Mesenchymal stem cell (in vitro differentiated cells and primary cell): ENCODE measurements at regions not wholly inside any gene's neighbourhood (a gene's known extent, or its start where the extent isn't known, plus 50 kb on each side); places are given as distances from the start of the nearest gene placed in this dataset.

Experiments
- DNase-seq: peaks from one replicate; pipeline ENCODE4 v3.0.0-alpha.2; 2013
- H2AFZ ChIP-seq: one replicate; pipeline ENCODE4 v1.6.1; 2013; ENCODE audit warnings: low read depth, mild to moderate bottlenecking, control low read depth, inconsistent platforms, low read length, moderate library complexity
- H2AK5ac ChIP-seq: 2 replicates; pipeline ENCODE4 v1.6.1; 2013; ENCODE audit warnings: low read length, moderate library complexity, mild to moderate bottlenecking, inconsistent platforms; ENCODE audit not compliant: severe bottlenecking
- H2BK120ac ChIP-seq: one replicate; pipeline ENCODE4 v1.6.1; 2013; ENCODE audit warnings: low read depth, mild to moderate bottlenecking, inconsistent platforms, low read length, moderate library complexity
- H2BK12ac ChIP-seq, 2 experiments: one replicate each; pipeline ENCODE4 v1.6.1; 2013; ENCODE audit warnings: inconsistent platforms in 2 of 2, low read length in 2 of 2, mild to moderate bottlenecking in 2 of 2, moderate library complexity in 2 of 2, control low read depth in 1 of 2
- H2BK15ac ChIP-seq: one replicate; pipeline ENCODE4 v1.6.1; 2013; ENCODE audit warnings: mild to moderate bottlenecking, low read depth, inconsistent platforms; ENCODE audit not compliant: poor library complexity, severe bottlenecking
- H2BK5ac ChIP-seq: 2 replicates; pipeline ENCODE4 v1.6.1; 2013; ENCODE audit warnings: low read depth, mild to moderate bottlenecking, low read length, control low read depth, inconsistent platforms; ENCODE audit not compliant: poor library complexity, severe bottlenecking
- H3K14ac ChIP-seq, 2 experiments: one replicate each; pipeline ENCODE4 v1.6.1; 2013; ENCODE audit warnings: inconsistent platforms in 2 of 2, low read length in 2 of 2, control low read depth in 1 of 2, mild to moderate bottlenecking in 1 of 2, moderate library complexity in 1 of 2
- H3K18ac ChIP-seq, 2 experiments: one replicate each; pipeline ENCODE4 v1.6.1; 2013; ENCODE audit warnings: inconsistent platforms in 2 of 2, low read length in 2 of 2, control low read depth in 1 of 2, low read depth in 1 of 2, mild to moderate bottlenecking in 1 of 2
- H3K23ac ChIP-seq, 2 experiments: one replicate each; pipeline ENCODE4 v1.6.1; 2013; ENCODE audit warnings: inconsistent platforms in 2 of 2, low read length in 2 of 2, mild to moderate bottlenecking in 2 of 2, moderate library complexity in 2 of 2, control low read depth in 1 of 2
- H3K27ac ChIP-seq: 2 replicates; pipeline ENCODE4 v1.5.1; 2013; ENCODE audit warnings: mild to moderate bottlenecking, moderate library complexity, low read length, control low read depth, inconsistent platforms; ENCODE audit not compliant: poor library complexity, severe bottlenecking
- H3K27me3 ChIP-seq, 2 experiments: 2 replicates each; pipeline versions ENCODE4 v1.6.1 to v1.7.0; 2013; ENCODE audit warnings: low read length in 2 of 2, mild to moderate bottlenecking in 2 of 2, moderate library complexity in 2 of 2, control low read depth in 1 of 2, inconsistent platforms in 1 of 2; ENCODE audit not compliant: control insufficient read depth in 1 of 2, insufficient read depth in 1 of 2
- H3K36me3 ChIP-seq, 2 experiments: 2 replicates each; pipeline versions ENCODE4 v1.6.1 to v1.7.0; 2013; ENCODE audit warnings: low read length in 2 of 2, control low read depth in 1 of 2, inconsistent platforms in 1 of 2, low read depth in 1 of 2, mild to moderate bottlenecking in 1 of 2; ENCODE audit not compliant: insufficient read depth in 2 of 2, control insufficient read depth in 1 of 2
- H3K4ac ChIP-seq, 2 experiments: one replicate each; pipeline ENCODE4 v1.6.1; 2013; ENCODE audit warnings: inconsistent platforms in 2 of 2, low read length in 2 of 2, mild to moderate bottlenecking in 2 of 2, moderate library complexity in 2 of 2, control low read depth in 1 of 2, low read depth in 1 of 2
- H3K4me1 ChIP-seq: 2 replicates; pipeline ENCODE4 v1.6.1; 2013; ENCODE audit warnings: low read depth, low read length, control low read depth; ENCODE audit not compliant: control insufficient read depth, insufficient read depth
- H3K4me2 ChIP-seq: 2 replicates; pipeline ENCODE4 v1.6.1; 2013; ENCODE audit warnings: low read length, mild to moderate bottlenecking, inconsistent platforms; ENCODE audit not compliant: poor library complexity, severe bottlenecking
- H3K4me3 ChIP-seq, 2 experiments: 2 replicates each; pipeline versions ENCODE4 v1.5.1 to v1.7.0; 2013; ENCODE audit warnings: low read length in 2 of 2, mild to moderate bottlenecking in 2 of 2, control low read depth in 1 of 2, low read depth in 1 of 2; ENCODE audit not compliant: insufficient read depth in 1 of 2
- H3K79me1 ChIP-seq: replicated peaks from 2 replicates; pipeline ENCODE4 v1.6.1; 2013; ENCODE audit warnings: mild to moderate bottlenecking, control low read depth, low read length, inconsistent platforms; ENCODE audit not compliant: poor library complexity, severe bottlenecking
- H3K9ac ChIP-seq: 2 replicates; pipeline ENCODE4 v1.7.0; 2013; ENCODE audit warnings: mild to moderate bottlenecking, low read length, moderate library complexity
- H3K9me3 ChIP-seq: 2 replicates; pipeline ENCODE4 v1.7.0; 2013; ENCODE audit warnings: mild to moderate bottlenecking, low read length; ENCODE audit not compliant: control insufficient read depth
- H4K8ac ChIP-seq: one replicate; pipeline ENCODE4 v1.6.1; 2013; ENCODE audit warnings: inconsistent platforms, mild to moderate bottlenecking, low read length, moderate library complexity
- H4K91ac ChIP-seq: one replicate; pipeline ENCODE4 v1.6.1; 2013; ENCODE audit warnings: mild to moderate bottlenecking, low read length, inconsistent platforms
- WGBS: methylation state at CpG from one replicate; pipeline ENCODE4 v1.1.7; 2013; ENCODE audit warnings: mixed read lengths; 5-methylcytosine and 5-hydroxymethylcytosine counted together

GRCh38 chr15:23881291-23881690 is 194.2 kb upstream of the NDN start:
- Histone ChIP-seq H3K18ac (no peak overlapping the region), H3K23ac (no peak overlapping the region), H3K27ac (no peak overlapping the region), H2AK5ac (no peak overlapping the region), H4K91ac (no peak overlapping the region), H3K4ac (no peak overlapping the region), H3K36me3 (no peaks in the 10 kb centered on the region), H2BK5ac (no peak overlapping the region), H3K27me3 (no peaks in the 10 kb centered on the region), H2BK15ac (no peak overlapping the region), H3K79me1 (no peaks in the 10 kb centered on the region), H3K9me3 (no peaks in the 10 kb centered on the region), H3K14ac (no peak overlapping the region), H2AFZ (no peak overlapping the region), H3K9ac (no peak overlapping the region), H3K4me3 (no peak overlapping the region), H2BK120ac (no peak overlapping the region), H3K4me1 (no peaks in the 10 kb centered on the region), H4K8ac (no peak overlapping the region), H2BK12ac (no peak overlapping the region), H3K4me2 (no peak overlapping the region)
- WGBS = 83% methylated on average over 7 of the region's 9 CpGs
- DNase-seq = no peak

- Histone ChIP-seq H3K18ac (no peak overlapping the region), H3K4me3 (no peak overlapping the region), H2BK12ac (no peak overlapping the region), H2AK5ac (no peak overlapping the region), H3K4me1 (no peaks in the 10 kb centered on the region), H3K9ac (no peak overlapping the region), H4K8ac (no peak overlapping the region), H2AFZ (no peak overlapping the region), H4K91ac (no peak overlapping the region), H3K9me3 (no peaks in the 10 kb centered on the region), H2BK15ac (no peak overlapping the region), H3K27me3 (no peaks in the 10 kb centered on the region), H2BK5ac (no peak overlapping the region), H3K4ac (no peak overlapping the region), H3K4me2 (no peak overlapping the region), H3K14ac (no peak overlapping the region), H3K27ac (no peak overlapping the region), H2BK120ac (no peak overlapping the region), H3K23ac (no peak overlapping the region), H3K79me1 (no peaks in the 10 kb centered on the region), H3K36me3 (no peaks in the 10 kb centered on the region)
- no peak for DNase-seq
- 60% methylated on average over 1 of the region's 2 CpGs for WGBS
Observed at GRCh38 chr15:23890218-23890617, 203.1 kb upstream of the NDN start.

GRCh38 chr15:23897091-23897490 is 210.0 kb upstream of the NDN start:
- DNase-seq = no peak
- WGBS = 61% methylated on average over 6 of the region's 6 CpGs
- no peak overlapping the region for H4K91ac ChIP-seq
- H3K27me3 ChIP-seq = no peaks in the 10 kb centered on the region
- H3K4me2 ChIP-seq = no peak overlapping the region
- H3K9me3 ChIP-seq = no peaks in the 10 kb centered on the region
- H3K27ac ChIP-seq = no peak overlapping the region
- H3K36me3 ChIP-seq = no peaks in the 10 kb centered on the region
- no peak overlapping the region for H3K23ac ChIP-seq
- H3K9ac ChIP-seq = no peak overlapping the region
- H3K79me1 ChIP-seq = no peaks in the 10 kb centered on the region
- H3K4me1 ChIP-seq = no peaks in the 10 kb centered on the region
- no peak overlapping the region for H3K18ac ChIP-seq
- no peak overlapping the region for H2AK5ac ChIP-seq
- H3K14ac ChIP-seq = no peak overlapping the region
- no peak overlapping the region for H2BK12ac ChIP-seq
- peak overlapping the region in 1 of 2 experiments; percentile 56 for H3K4me3 ChIP-seq
- H4K8ac ChIP-seq = no peak overlapping the region
- no peak overlapping the region for H2BK15ac ChIP-seq
- no peak overlapping the region for H3K4ac ChIP-seq
- no peak overlapping the region for H2BK120ac ChIP-seq
- H2BK5ac ChIP-seq = no peak overlapping the region
- H2AFZ ChIP-seq = no peak overlapping the region

- no peaks in the 10 kb centered on the region for H3K36me3 ChIP-seq
- DNase-seq = no peak
- H3K23ac ChIP-seq = no peak overlapping the region
- H3K4ac ChIP-seq = no peak overlapping the region
- no peak overlapping the region for H3K9ac ChIP-seq
- H3K18ac ChIP-seq = no peak overlapping the region
- no peaks in the 10 kb centered on the region for H3K79me1 ChIP-seq
- H3K9me3 ChIP-seq = no peaks in the 10 kb centered on the region
- H2AFZ ChIP-seq = no peak overlapping the region
- H3K14ac ChIP-seq = no peak overlapping the region
- WGBS = 93% methylated on average over 23 of the region's 24 CpGs
- H3K4me3 ChIP-seq = peak overlapping the region in 1 of 2 experiments; percentile 56
- H4K91ac ChIP-seq = no peak overlapping the region
- H3K4me2 ChIP-seq = no peak overlapping the region
- no peak overlapping the region for H2BK5ac ChIP-seq
- no peaks in the 10 kb centered on the region for H3K4me1 ChIP-seq
- no peak overlapping the region for H2AK5ac ChIP-seq
- no peak overlapping the region for H2BK12ac ChIP-seq
- no peak overlapping the region for H2BK15ac ChIP-seq
- no peaks in the 10 kb centered on the region for H3K27me3 ChIP-seq
- no peak overlapping the region for H3K27ac ChIP-seq
- no peak overlapping the region for H4K8ac ChIP-seq
- H2BK120ac ChIP-seq = no peak overlapping the region
Observed at GRCh38 chr15:23897531-23897930, 210.4 kb upstream of the NDN start.
